ENCODE measurements at regions not wholly inside any gene's neighbourhood (a gene's known extent, or its start where the extent isn't known, plus 50 kb on each side); places are given as distances from the start of the nearest gene placed in this dataset.

- no peak overlapping the region for H3K27ac ChIP-seq (ENCODE audit: low read length)
- no peak overlapping the region for H2AFZ ChIP-seq (ENCODE audit: low read depth, low read length)
- no peaks in the 10 kb centered on the region for H3K4me1 ChIP-seq (ENCODE audit: low read length)
- H3K9ac ChIP-seq (ENCODE audit: low read length), result no peak overlapping the region
- no peak overlapping the region for H3K4me2 ChIP-seq (ENCODE audit: low read length)
- H3K79me2 ChIP-seq (ENCODE audit: low read length), result no peaks in the 10 kb centered on the region
- TF ChIP-seq EZH2phosphoT487 (IDR thresholded peaks at IDR 0.05; ENCODE audit: low read depth) (no peak), CTCF (IDR thresholded peaks at IDR 0.05; ENCODE audit: low read depth, low read length) (no peak)
- H3K4me3 ChIP-seq (ENCODE audit: low read length), result no peak overlapping the region
- no peaks in the 10 kb centered on the region for H3K27me3 ChIP-seq (ENCODE audit: low read depth, low read length)
- H4K20me1 ChIP-seq (ENCODE audit: insufficient read depth, low read length), result no peaks in the 10 kb centered on the region
- no peaks in the 10 kb centered on the region for H3K36me3 ChIP-seq (replicated peaks; ENCODE audit: low read depth, low read length)
- H3K9me3 ChIP-seq (ENCODE audit: insufficient read depth, low read length), result no peaks in the 10 kb centered on the region
Measured at GRCh38 chr2:187001248-187001647, 152.3 kb upstream of the ZSWIM2 start.

GRCh38 chr2:186995092-186995491 is 146.1 kb upstream of the ZSWIM2 start:
- H3K9me3 ChIP-seq (ENCODE audit: insufficient read depth, low read length), result no peaks in the 10 kb centered on the region
- no peaks in the 10 kb centered on the region for H3K27me3 ChIP-seq (ENCODE audit: low read depth, low read length)
- no peak overlapping the region for H3K9ac ChIP-seq (ENCODE audit: low read length)
- H3K27ac ChIP-seq (ENCODE audit: low read length), result no peak overlapping the region
- no peaks in the 10 kb centered on the region for H3K36me3 ChIP-seq (replicated peaks; ENCODE audit: low read depth, low read length)
- H3K4me1 ChIP-seq (ENCODE audit: low read length), result peaks cover 5% of the 10 kb centered on the region; the same call in 1 of the 2 replicates
- H3K79me2 ChIP-seq (ENCODE audit: low read length), result no peaks in the 10 kb centered on the region
- no peak overlapping the region for H2AFZ ChIP-seq (ENCODE audit: low read depth, low read length)
- H4K20me1 ChIP-seq (ENCODE audit: insufficient read depth, low read length), result no peaks in the 10 kb centered on the region
- H3K4me2 ChIP-seq (ENCODE audit: low read length), result no peak overlapping the region
- TF ChIP-seq EZH2phosphoT487 (IDR thresholded peaks at IDR 0.05; ENCODE audit: low read depth), result no peak
- H3K4me3 ChIP-seq (ENCODE audit: low read length), result no peak overlapping the region

- H3K4me1 ChIP-seq (ENCODE audit: low read length), result peaks cover 5% of the 10 kb centered on the region; the same call in 1 of the 2 replicates
- H3K9me3 ChIP-seq (ENCODE audit: insufficient read depth, low read length), result no peaks in the 10 kb centered on the region
- H3K9ac ChIP-seq (ENCODE audit: low read length), result no peak overlapping the region
- no peaks in the 10 kb centered on the region for H3K27me3 ChIP-seq (ENCODE audit: low read depth, low read length)
- no peaks in the 10 kb centered on the region for H3K79me2 ChIP-seq (ENCODE audit: low read length)
- no peak overlapping the region for H2AFZ ChIP-seq (ENCODE audit: low read depth, low read length)
- TF ChIP-seq EZH2phosphoT487 (IDR thresholded peaks at IDR 0.05; ENCODE audit: low read depth), result no peak
- TF ChIP-seq CTCF (IDR thresholded peaks at IDR 0.05; ENCODE audit: low read depth, low read length), result no peak
- H4K20me1 ChIP-seq (ENCODE audit: insufficient read depth, low read length), result no peaks in the 10 kb centered on the region
- no peak overlapping the region for H3K4me3 ChIP-seq (ENCODE audit: low read length)
- H3K4me2 ChIP-seq (ENCODE audit: low read length), result no peak overlapping the region
- no peak overlapping the region for H3K27ac ChIP-seq (ENCODE audit: low read length)
- H3K36me3 ChIP-seq (replicated peaks; ENCODE audit: low read depth, low read length), result no peaks in the 10 kb centered on the region
Measured at GRCh38 chr2:186992597-186992996, 143.6 kb upstream of the ZSWIM2 start.

- Histone ChIP-seq H3K9me3 (ENCODE audit: insufficient read depth, low read length) (no peaks in the 10 kb centered on the region), H2AFZ (ENCODE audit: low read depth, low read length) (no peak overlapping the region), H3K27me3 (ENCODE audit: low read depth, low read length) (no peaks in the 10 kb centered on the region), H3K4me1 (ENCODE audit: low read length) (peaks cover 5% of the 10 kb centered on the region; the same call in 1 of the 2 replicates), H3K79me2 (ENCODE audit: low read length) (no peaks in the 10 kb centered on the region), H3K9ac (ENCODE audit: low read length) (no peak overlapping the region), H4K20me1 (ENCODE audit: insufficient read depth, low read length) (no peaks in the 10 kb centered on the region), H3K36me3 (replicated peaks; ENCODE audit: low read depth, low read length) (no peaks in the 10 kb centered on the region), H3K27ac (ENCODE audit: low read length) (no peak overlapping the region), H3K4me3 (ENCODE audit: low read length) (no peak overlapping the region), H3K4me2 (ENCODE audit: low read length) (no peak overlapping the region)
- TF ChIP-seq CTCF (IDR thresholded peaks at IDR 0.05; ENCODE audit: low read depth, low read length) (peak; percentile 34), EZH2phosphoT487 (IDR thresholded peaks at IDR 0.05; ENCODE audit: low read depth) (no peak)
Measured at GRCh38 chr2:186991766-186992417, 142.9 kb upstream of the ZSWIM2 start.

Measured in OCI-LY3 (cell line).